Endothelial cell of umbilical vein (primary cell): ENCODE measurements at regions not wholly inside any gene's neighbourhood (a gene's known extent, or its start where the extent isn't known, plus 50 kb on each side); places are given as distances from the start of the nearest gene placed in this dataset.

Source experiments
- BruUV-seq: library from RNA; stranded (reverse); fragments of 400-500 nt; replicated peaks from 2 replicates; lab custom pipeline; 2021; lab: Mats Ljungman, UMichigan
- CTCF ChIA-PET: fragments of 300-600, 350-600 bp; sonication (Branson Sonifier 250); formaldehyde crosslinking; loops from one replicate; lab custom pipeline; 2021; ENCODE audit warnings: antibody characterized with exemption, inconsistent platforms; lab: Charles Lee
- POLR2A ChIA-PET: fragments of 300-600, 350-600 bp; sonication (Branson Sonifier 250); formaldehyde crosslinking; loops from one replicate; lab custom pipeline; 2021; ENCODE audit warnings: antibody characterized with exemption, inconsistent platforms; lab: Charles Lee
- DNase-seq: peaks from one replicate; pipeline ENCODE4 v3.0.0-alpha.2; 2011; ENCODE audit warnings: low read depth, low spot score
- FAIRE-seq: peaks from 2 replicates; lab custom pipeline; 2011; peaks lifted over from hg19 to GRCh38; lab: Jason Lieb, UNC
- H2AFZ ChIP-seq: 2 replicates; pipeline ENCODE4 v1.6.0; 2012; ENCODE audit warnings: low read depth, low read length, control low read depth, inconsistent platforms
- H3K27ac ChIP-seq: 2 replicates; pipeline ENCODE4 v1.5.1; 2011; ENCODE audit warnings: low read depth, mild to moderate bottlenecking, control low read depth, low read length, moderate library complexity; ENCODE audit not compliant: insufficient read depth
- H3K27me3 ChIP-seq, 2 experiments: 2 replicates each; pipeline versions ENCODE4 v1.6.0 to v1.6.1; 2011; ENCODE audit warnings: low read length in 2 of 2, mixed read lengths in 1 of 2; ENCODE audit not compliant: control insufficient read depth in 2 of 2, insufficient read depth in 2 of 2
- H3K36me3 ChIP-seq, 2 experiments: 2 replicates in 1 of 2; 3 replicates in 1 of 2; pipeline ENCODE4 v1.5.1; 2011; ENCODE audit warnings: low read length in 2 of 2, mild to moderate bottlenecking in 1 of 2, moderate library complexity in 1 of 2; ENCODE audit not compliant: control insufficient read depth in 2 of 2, insufficient read depth in 2 of 2; ENCODE audit errors: extremely low read depth in 1 of 2
- H3K4me1 ChIP-seq: 3 replicates; pipeline ENCODE4 v1.5.1; 2011; ENCODE audit warnings: mild to moderate bottlenecking, low read length; ENCODE audit not compliant: control insufficient read depth, insufficient read depth; ENCODE audit errors: extremely low read depth
- H3K4me2 ChIP-seq: 2 replicates; pipeline ENCODE4 v1.6.1; 2011; ENCODE audit warnings: low read length, control low read depth, mixed read lengths; ENCODE audit not compliant: insufficient read depth
- H3K4me3 ChIP-seq, 3 experiments: fragments of 200-600 bp in 1 of 3; sonication (generic), shearing (Covaris generic) in 1 of 3; replicated peaks in 1 of 3; 2 replicates each; pipeline ENCODE4 v1.5.1; 2011 to 2016; ENCODE audit warnings: control low read depth in 3 of 3, low read length in 3 of 3, mild to moderate bottlenecking in 2 of 3, inconsistent platforms in 1 of 3, low read depth in 1 of 3, moderate library complexity in 1 of 3; ENCODE audit not compliant: insufficient read depth in 1 of 3
- H3K79me2 ChIP-seq: 2 replicates; pipeline ENCODE4 v1.6.0; 2012; ENCODE audit warnings: low read length, inconsistent platforms; ENCODE audit not compliant: control insufficient read depth, insufficient read depth
- H3K9ac ChIP-seq: replicated peaks from 2 replicates; pipeline ENCODE3; 2011; ENCODE audit warnings: low read length, control low read depth; ENCODE audit not compliant: insufficient read depth; ENCODE audit errors: extremely low read depth
- H3K9me1 ChIP-seq: replicated peaks from 3 replicates; pipeline ENCODE4 v1.6.0; 2011; ENCODE audit warnings: mild to moderate bottlenecking, low read length; ENCODE audit not compliant: control insufficient read depth, insufficient read depth; ENCODE audit errors: extremely low read depth
- H3K9me3 ChIP-seq: replicated peaks from 2 replicates; pipeline ENCODE4 v1.5.1; 2012; ENCODE audit warnings: low read length, inconsistent platforms; ENCODE audit not compliant: control insufficient read depth, insufficient read depth
- H4K20me1 ChIP-seq: replicated peaks from 2 replicates; pipeline ENCODE3; 2011; ENCODE audit warnings: mild to moderate bottlenecking, low read length; ENCODE audit not compliant: control insufficient read depth, insufficient read depth; ENCODE audit errors: extremely low read depth
- EZH2 ChIP-seq: IDR thresholded peaks from 2 replicates; pipeline ENCODE4 v1.6.1; 2012; ENCODE audit warnings: borderline replicate concordance, low read depth, mild to moderate bottlenecking, moderate library complexity, low read length, inconsistent platforms; ENCODE audit not compliant: severe bottlenecking
- FOS ChIP-seq: IDR thresholded peaks from 2 replicates; pipeline ENCODE4 v1.6.1; 2011; ENCODE audit warnings: mild to moderate bottlenecking, low read length, moderate library complexity, borderline replicate concordance; ENCODE audit not compliant: insufficient read depth
- GATA2 ChIP-seq: IDR thresholded peaks from 2 replicates; pipeline ENCODE4 v1.7.0; 2011; ENCODE audit warnings: low read depth, mild to moderate bottlenecking, moderate library complexity, mixed read lengths, low read length; ENCODE audit not compliant: insufficient read length, insufficient read depth
- JUN ChIP-seq: IDR thresholded peaks from 2 replicates; pipeline ENCODE4 v1.6.1; 2011; ENCODE audit warnings: borderline replicate concordance, low read depth; ENCODE audit not compliant: insufficient read length, insufficient read depth
- MAX ChIP-seq: IDR thresholded peaks from 2 replicates; pipeline ENCODE4 v1.6.1; 2011; ENCODE audit not compliant: insufficient read depth, insufficient read length
- MYC ChIP-seq: IDR thresholded peaks from one replicate; pipeline ENCODE4 v1.6.1; 2011; ENCODE audit warnings: mild to moderate bottlenecking, low read depth, low read length
- POLR2A ChIP-seq: IDR thresholded peaks from 2 replicates; pipeline ENCODE4 v1.6.1; 2012; ENCODE audit warnings: low read depth, mild to moderate bottlenecking, control low read depth, low read length
- POLR2AphosphoS5 ChIP-seq: IDR thresholded peaks from 2 replicates; pipeline ENCODE4 v1.6.1; 2012; ENCODE audit warnings: low read depth, mild to moderate bottlenecking, control low read depth, low read length, moderate library complexity; ENCODE audit not compliant: insufficient read depth
- dilution Hi-C: fragments of 300-500 bp; cut with MboI; formaldehyde crosslinking; loops from one replicate; pipeline ENCODE4 v1.15.0; 2019; ENCODE audit warnings: low sequenced_read_pairs; ENCODE audit not compliant: extremely low pct_ligation_motif_present
- intact Hi-C: fragments of 100-400 bp; cut with micrococcal nuclease; formaldehyde crosslinking; loops from one replicate; pipeline ENCODE4 v1.10.0; 2022
- TF ChIP-seq, protein P1 (sequence below), 2 donors: IDR thresholded peaks; 1 replicate in 1 of 2; 2 replicates in 1 of 2; pipeline ENCODE4 v1.5.1; 2011; ENCODE audit warnings: low read length in 2 of 2, mild to moderate bottlenecking in 2 of 2, moderate library complexity in 2 of 2, control low read depth in 1 of 2, inconsistent platforms in 1 of 2, low read depth in 1 of 2; ENCODE audit not compliant: insufficient read depth in 1 of 2; ENCODE audit errors: extremely low read depth in 1 of 2

- no peak overlapping the region for H3K4me2 ChIP-seq
- H4K20me1 ChIP-seq: no peaks in the 10 kb centered on the region
- H3K27ac ChIP-seq: no peak overlapping the region
- H2AFZ ChIP-seq: no peak overlapping the region
- H3K9me3 ChIP-seq: no peaks in the 10 kb centered on the region
- H3K4me1 ChIP-seq: no peaks in the 10 kb centered on the region
- DNase-seq (no peak), FAIRE-seq (no peak)
- BruUV-seq: no TSS peak
- ChIA-PET CTCF (no interaction called here), POLR2A (no interaction called here)
- no peak overlapping the region for H3K9ac ChIP-seq
- H3K27me3 ChIP-seq: peaks cover 0 to 4% of the 10 kb centered on the region in 2 experiments
- intact Hi-C loops (loop anchor here (10.0 kb wide), 1 partner anchor 526 kb away; no protein-coding TSS in a partner anchor), dilution Hi-C loops (no loop called here)
- H3K9me1 ChIP-seq: no peaks in the 10 kb centered on the region
- H3K79me2 ChIP-seq: no peaks in the 10 kb centered on the region
- H3K4me3 ChIP-seq: no peak overlapping the region
- TF ChIP-seq GATA2 (no peak), POLR2AphosphoS5 (no peak), JUN (no peak), FOS (no peak), MYC (no peak), POLR2A (no peak), EZH2 (no peak), MAX (no peak)
- TF ChIP-seq, protein P1, sequence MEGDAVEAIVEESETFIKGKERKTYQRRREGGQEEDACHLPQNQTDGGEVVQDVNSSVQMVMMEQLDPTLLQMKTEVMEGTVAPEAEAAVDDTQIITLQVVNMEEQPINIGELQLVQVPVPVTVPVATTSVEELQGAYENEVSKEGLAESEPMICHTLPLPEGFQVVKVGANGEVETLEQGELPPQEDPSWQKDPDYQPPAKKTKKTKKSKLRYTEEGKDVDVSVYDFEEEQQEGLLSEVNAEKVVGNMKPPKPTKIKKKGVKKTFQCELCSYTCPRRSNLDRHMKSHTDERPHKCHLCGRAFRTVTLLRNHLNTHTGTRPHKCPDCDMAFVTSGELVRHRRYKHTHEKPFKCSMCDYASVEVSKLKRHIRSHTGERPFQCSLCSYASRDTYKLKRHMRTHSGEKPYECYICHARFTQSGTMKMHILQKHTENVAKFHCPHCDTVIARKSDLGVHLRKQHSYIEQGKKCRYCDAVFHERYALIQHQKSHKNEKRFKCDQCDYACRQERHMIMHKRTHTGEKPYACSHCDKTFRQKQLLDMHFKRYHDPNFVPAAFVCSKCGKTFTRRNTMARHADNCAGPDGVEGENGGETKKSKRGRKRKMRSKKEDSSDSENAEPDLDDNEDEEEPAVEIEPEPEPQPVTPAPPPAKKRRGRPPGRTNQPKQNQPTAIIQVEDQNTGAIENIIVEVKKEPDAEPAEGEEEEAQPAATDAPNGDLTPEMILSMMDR (IDR thresholded peaks at IDR 0.05; ENCODE audit: extremely low read depth in 1 of 2, insufficient read depth in 1 of 2, low read depth in 1 of 2, low read length in 2 of 2): no peak
- H3K36me3 ChIP-seq: no peaks in the 10 kb centered on the region
Observed at GRCh38 chr5:143658956-143659355, 153.0 kb upstream of the HMHB1 start.
